ENCODE measurements at regions not wholly inside any gene's neighbourhood (a gene's known extent, or its start where the extent isn't known, plus 50 kb on each side); places are given as distances from the start of the nearest gene placed in this dataset.

- H3K4me3 ChIP-seq (ENCODE audit: low read depth in 1 of 3, low read length in 3 of 3), result no peak overlapping the region
- H3K27me3 ChIP-seq (ENCODE audit: control insufficient read depth in 3 of 3, insufficient read depth in 3 of 3, low read length in 3 of 3), result no peaks in the 10 kb centered on the region
- FAIRE-seq, result no peak
- no peaks in the 10 kb centered on the region for H3K36me3 ChIP-seq (ENCODE audit: control insufficient read depth in 3 of 3, insufficient read depth in 2 of 3, low read depth in 1 of 3, low read length in 3 of 3)
- H3K4me1 ChIP-seq (ENCODE audit: control insufficient read depth in 3 of 3, insufficient read depth in 2 of 3, low read depth in 1 of 3, low read length in 2 of 3), result no peaks in the 10 kb centered on the region
- WGBS, 3 donors, result 65 to 76% (median 75%) methylated on average over 1 of the region's 1 CpG
- H3K27ac ChIP-seq (ENCODE audit: low read depth in 1 of 3, low read length in 2 of 3), result no peak overlapping the region
- H3K9me3 ChIP-seq (ENCODE audit: control insufficient read depth in 2 of 2, insufficient read depth in 1 of 2, low read depth in 1 of 2, low read length in 1 of 2), result no peaks in the 10 kb centered on the region
- no peak for DNase-seq
These were observed 1465.0 kb downstream of the EFNB2 start for GRCh38 chr13:105070452-105070851.

DNA sequence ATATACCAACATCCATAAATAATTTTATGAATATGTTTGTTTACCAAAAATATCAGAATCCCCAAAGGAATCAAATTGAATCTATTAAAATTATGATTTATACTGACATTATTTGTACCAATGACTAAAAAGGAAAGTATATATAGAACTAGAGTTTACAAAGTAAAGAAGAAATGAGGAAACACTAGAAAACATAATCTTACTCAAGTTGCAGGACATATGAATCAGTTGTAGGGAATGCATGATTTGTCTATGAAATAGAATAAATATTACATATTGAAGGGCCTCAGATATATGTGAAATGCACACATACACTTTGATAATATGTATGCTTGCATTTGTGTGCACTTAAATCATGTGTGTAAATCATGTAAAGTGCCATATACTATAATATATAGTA lies 1466.4 kb downstream of the EFNB2 start:
- no peak for FAIRE-seq
- no peaks in the 10 kb centered on the region for H3K9me3 ChIP-seq (ENCODE audit: control insufficient read depth in 2 of 2, insufficient read depth in 1 of 2, low read depth in 1 of 2, low read length in 1 of 2)

GRCh38 chr13:105063676-105064075 lies 1471.8 kb downstream of the EFNB2 start:
- Histone ChIP-seq H3K36me3 (ENCODE audit: control insufficient read depth in 3 of 3, insufficient read depth in 2 of 3, low read depth in 1 of 3, low read length in 3 of 3) (no peaks in the 10 kb centered on the region), H3K27me3 (ENCODE audit: control insufficient read depth in 3 of 3, insufficient read depth in 3 of 3, low read length in 3 of 3) (no peaks in the 10 kb centered on the region), H3K4me3 (ENCODE audit: low read depth in 1 of 3, low read length in 3 of 3) (no peak overlapping the region), H3K27ac (ENCODE audit: low read depth in 1 of 3, low read length in 2 of 3) (no peak overlapping the region), H3K4me1 (ENCODE audit: control insufficient read depth in 3 of 3, insufficient read depth in 2 of 3, low read depth in 1 of 3, low read length in 2 of 3) (no peaks in the 10 kb centered on the region), H3K9me3 (ENCODE audit: control insufficient read depth in 2 of 2, insufficient read depth in 1 of 2, low read depth in 1 of 2, low read length in 1 of 2) (peaks cover 0 to 5% of the 10 kb centered on the region in 2 donors)
- FAIRE-seq (no peak), DNase-seq (no peak)
- WGBS, 3 donors, result 81 to 85% (median 81%) methylated on average over 5 of the region's 5 CpGs

More for the DNA sequence above, 1466.4 kb downstream of the EFNB2 start:
- no peak overlapping the region for H3K4me3 ChIP-seq (ENCODE audit: low read depth in 1 of 3, low read length in 3 of 3)
- DNase-seq, result no peak
- no peaks in the 10 kb centered on the region for H3K4me1 ChIP-seq (ENCODE audit: control insufficient read depth in 3 of 3, insufficient read depth in 2 of 3, low read depth in 1 of 3, low read length in 2 of 3)
- H3K27me3 ChIP-seq (ENCODE audit: control insufficient read depth in 3 of 3, insufficient read depth in 3 of 3, low read length in 3 of 3), result no peaks in the 10 kb centered on the region
- no peak overlapping the region for H3K27ac ChIP-seq (ENCODE audit: low read depth in 1 of 3, low read length in 2 of 3)
- H3K36me3 ChIP-seq (ENCODE audit: control insufficient read depth in 3 of 3, insufficient read depth in 2 of 3, low read depth in 1 of 3, low read length in 3 of 3), result no peaks in the 10 kb centered on the region

- no peak for DNase-seq
- no peak overlapping the region for H3K27ac ChIP-seq (ENCODE audit: low read depth in 1 of 3, low read length in 2 of 3)
- H3K4me1 ChIP-seq (ENCODE audit: control insufficient read depth in 3 of 3, insufficient read depth in 2 of 3, low read depth in 1 of 3, low read length in 2 of 3), result no peaks in the 10 kb centered on the region
- WGBS, 3 donors, result 84 to 88% (median 87%) methylated on average over 7 of the region's 7 CpGs
- no peaks in the 10 kb centered on the region for H3K27me3 ChIP-seq (ENCODE audit: control insufficient read depth in 3 of 3, insufficient read depth in 3 of 3, low read length in 3 of 3)
- no peak overlapping the region for H3K4me3 ChIP-seq (ENCODE audit: low read depth in 1 of 3, low read length in 3 of 3)
- no peak for FAIRE-seq
- no peaks in the 10 kb centered on the region for H3K36me3 ChIP-seq (ENCODE audit: control insufficient read depth in 3 of 3, insufficient read depth in 2 of 3, low read depth in 1 of 3, low read length in 3 of 3)
- H3K9me3 ChIP-seq (ENCODE audit: control insufficient read depth in 2 of 2, insufficient read depth in 1 of 2, low read depth in 1 of 2, low read length in 1 of 2), result peaks cover 0 to 5% of the 10 kb centered on the region in 2 donors
These were observed 1475.7 kb downstream of the EFNB2 start for GRCh38 chr13:105059786-105060185.

GRCh38 chr13:105058517-105058916 lies 1476.9 kb downstream of the EFNB2 start:
- no peaks in the 10 kb centered on the region for H3K27me3 ChIP-seq (ENCODE audit: control insufficient read depth in 3 of 3, insufficient read depth in 3 of 3, low read length in 3 of 3)
- FAIRE-seq (no peak), DNase-seq (no peak)
- H3K4me1 ChIP-seq (ENCODE audit: control insufficient read depth in 3 of 3, insufficient read depth in 2 of 3, low read depth in 1 of 3, low read length in 2 of 3), result no peaks in the 10 kb centered on the region
- H3K36me3 ChIP-seq (ENCODE audit: control insufficient read depth in 3 of 3, insufficient read depth in 2 of 3, low read depth in 1 of 3, low read length in 3 of 3), result no peaks in the 10 kb centered on the region
- H3K9me3 ChIP-seq (ENCODE audit: control insufficient read depth in 2 of 2, insufficient read depth in 1 of 2, low read depth in 1 of 2, low read length in 1 of 2), result peaks cover 0 to 5% of the 10 kb centered on the region in 2 donors
- WGBS, 3 donors, result 57 to 76% (median 74%) methylated on average over 2 of the region's 2 CpGs
- no peak overlapping the region for H3K4me3 ChIP-seq (ENCODE audit: low read depth in 1 of 3, low read length in 3 of 3)
- H3K27ac ChIP-seq (ENCODE audit: low read depth in 1 of 3, low read length in 2 of 3), result no peak overlapping the region

GRCh38 chr13:105052711-105053110 lies 1482.8 kb downstream of the EFNB2 start:
- Histone ChIP-seq H3K27me3 (ENCODE audit: control insufficient read depth in 3 of 3, insufficient read depth in 3 of 3, low read length in 3 of 3) (no peaks in the 10 kb centered on the region), H3K27ac (ENCODE audit: low read depth in 1 of 3, low read length in 2 of 3) (no peak overlapping the region)
- FAIRE-seq, result no peak

DNA sequence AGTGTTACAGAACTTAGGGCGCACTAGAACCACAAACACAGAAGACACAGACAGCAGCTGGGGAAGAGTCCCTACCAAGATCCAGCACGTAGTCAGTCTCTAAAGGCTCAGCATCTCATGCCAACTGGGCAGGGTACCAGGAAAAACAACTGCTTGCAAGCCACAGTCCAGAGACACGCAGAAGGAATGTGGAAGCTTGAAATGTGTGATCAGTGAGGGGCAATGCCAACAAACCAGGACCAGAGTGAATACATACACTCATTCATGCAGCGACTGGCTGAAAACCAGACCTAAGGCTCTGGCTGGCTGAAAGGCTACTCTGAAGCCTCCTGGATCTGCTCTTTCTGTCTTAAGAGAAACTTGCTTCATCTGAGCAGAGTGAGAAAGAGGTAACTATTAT lies 1484.8 kb downstream of the EFNB2 start:
- no peaks in the 10 kb centered on the region for H3K9me3 ChIP-seq (ENCODE audit: control insufficient read depth in 2 of 2, insufficient read depth in 1 of 2, low read depth in 1 of 2, low read length in 1 of 2)
- H3K4me3 ChIP-seq (ENCODE audit: low read depth in 1 of 3, low read length in 3 of 3), result no peak overlapping the region
- H3K27me3 ChIP-seq (ENCODE audit: control insufficient read depth in 3 of 3, insufficient read depth in 3 of 3, low read length in 3 of 3), result no peaks in the 10 kb centered on the region
- H3K27ac ChIP-seq (ENCODE audit: low read depth in 1 of 3, low read length in 2 of 3), result no peak overlapping the region
- no peaks in the 10 kb centered on the region for H3K36me3 ChIP-seq (ENCODE audit: control insufficient read depth in 3 of 3, insufficient read depth in 2 of 3, low read depth in 1 of 3, low read length in 3 of 3)
- 58 to 73% (median 70%) methylated on average over 4 of the region's 4 CpGs for WGBS, 3 donors
- no peak for FAIRE-seq
- no peak for DNase-seq
- H3K4me1 ChIP-seq (ENCODE audit: control insufficient read depth in 3 of 3, insufficient read depth in 2 of 3, low read depth in 1 of 3, low read length in 2 of 3), result no peaks in the 10 kb centered on the region

More at GRCh38 chr13:105052711-105053110, 1482.8 kb downstream of the EFNB2 start:
- H3K4me3 ChIP-seq (ENCODE audit: low read depth in 1 of 3, low read length in 3 of 3), result no peak overlapping the region
- H3K36me3 ChIP-seq (ENCODE audit: control insufficient read depth in 3 of 3, insufficient read depth in 2 of 3, low read depth in 1 of 3, low read length in 3 of 3), result no peaks in the 10 kb centered on the region
- no peaks in the 10 kb centered on the region for H3K4me1 ChIP-seq (ENCODE audit: control insufficient read depth in 3 of 3, insufficient read depth in 2 of 3, low read depth in 1 of 3, low read length in 2 of 3)
- H3K9me3 ChIP-seq (ENCODE audit: control insufficient read depth in 2 of 2, insufficient read depth in 1 of 2, low read depth in 1 of 2, low read length in 1 of 2), result no peaks in the 10 kb centered on the region
- 81 to 90% (median 83%) methylated on average over 4 of the region's 4 CpGs for WGBS, 3 donors
- DNase-seq, result no peak

GRCh38 chr13:105048677-105049076 lies 1486.8 kb downstream of the EFNB2 start:
- Histone ChIP-seq H3K27me3 (ENCODE audit: control insufficient read depth in 3 of 3, insufficient read depth in 3 of 3, low read length in 3 of 3) (no peaks in the 10 kb centered on the region), H3K27ac (ENCODE audit: low read depth in 1 of 3, low read length in 2 of 3) (no peak overlapping the region), H3K4me3 (ENCODE audit: low read depth in 1 of 3, low read length in 3 of 3) (no peak overlapping the region), H3K4me1 (ENCODE audit: control insufficient read depth in 3 of 3, insufficient read depth in 2 of 3, low read depth in 1 of 3, low read length in 2 of 3) (no peaks in the 10 kb centered on the region), H3K9me3 (ENCODE audit: control insufficient read depth in 2 of 2, insufficient read depth in 1 of 2, low read depth in 1 of 2, low read length in 1 of 2) (no peaks in the 10 kb centered on the region), H3K36me3 (ENCODE audit: control insufficient read depth in 3 of 3, insufficient read depth in 2 of 3, low read depth in 1 of 3, low read length in 3 of 3) (no peaks in the 10 kb centered on the region)
- DNase-seq (no peak), FAIRE-seq (no peak)
- 31 to 40% (median 33%) methylated on average over 1 of the region's 1 CpG for WGBS, 3 donors

DNA sequence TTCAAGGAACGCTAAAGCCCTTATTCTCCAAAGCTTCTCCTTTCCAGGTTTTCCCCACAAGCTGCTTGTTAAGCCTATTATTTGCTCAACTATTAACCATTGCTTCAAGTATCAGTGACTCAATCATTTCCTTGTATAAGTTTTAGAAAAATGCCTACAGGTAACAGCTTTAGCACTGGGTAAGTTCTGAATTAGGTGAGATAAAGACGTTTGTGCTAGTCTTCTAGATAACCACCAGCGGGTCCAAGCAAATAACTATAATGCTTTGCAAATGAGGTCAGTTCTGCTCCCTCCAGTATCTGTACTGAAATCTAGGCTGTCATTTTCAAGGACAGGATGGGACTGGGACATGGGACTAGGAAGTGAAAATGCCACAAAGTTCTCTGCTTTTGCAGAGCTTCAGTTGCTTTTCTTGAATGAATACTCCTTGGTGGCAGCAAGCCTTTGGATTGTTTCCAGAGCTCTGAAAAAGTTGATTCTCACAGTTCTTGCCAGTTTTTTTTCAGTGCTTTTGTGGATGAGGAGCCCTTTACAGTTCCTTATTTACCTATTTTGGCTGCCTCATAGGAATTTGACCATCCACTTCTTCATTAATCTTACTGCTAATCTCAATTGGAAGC lies 1487.7 kb downstream of the EFNB2 start:
- DNase-seq (no peak), FAIRE-seq (no peak)
- Histone ChIP-seq H3K4me1 (ENCODE audit: control insufficient read depth in 3 of 3, insufficient read depth in 2 of 3, low read depth in 1 of 3, low read length in 2 of 3) (no peaks in the 10 kb centered on the region), H3K27me3 (ENCODE audit: control insufficient read depth in 3 of 3, insufficient read depth in 3 of 3, low read length in 3 of 3) (no peaks in the 10 kb centered on the region), H3K36me3 (ENCODE audit: control insufficient read depth in 3 of 3, insufficient read depth in 2 of 3, low read depth in 1 of 3, low read length in 3 of 3) (no peaks in the 10 kb centered on the region), H3K9me3 (ENCODE audit: control insufficient read depth in 2 of 2, insufficient read depth in 1 of 2, low read depth in 1 of 2, low read length in 1 of 2) (no peaks in the 10 kb centered on the region), H3K27ac (ENCODE audit: low read depth in 1 of 3, low read length in 2 of 3) (no peak overlapping the region), H3K4me3 (ENCODE audit: low read depth in 1 of 3, low read length in 3 of 3) (no peak overlapping the region)
- 21 to 64% (median 43%) methylated on average over 3 of the region's 3 CpGs for WGBS, 3 donors
